ENCODE measurements at regions not wholly inside any gene's neighbourhood (a gene's known extent, or its start where the extent isn't known, plus 50 kb on each side); places are given as distances from the start of the nearest gene placed in this dataset.
A peak's percentile ranks its signal among the peaks of the same experiment; 100 is the strongest.

- no peak for TF ChIP-seq ESRRG (CRISPR knock-in tag; IDR thresholded peaks at IDR 0.05)
- TF ChIP-seq ZFP3 (CRISPR knock-in tag; IDR thresholded peaks at IDR 0.05) = no peak
- TF ChIP-seq, protein P1, sequence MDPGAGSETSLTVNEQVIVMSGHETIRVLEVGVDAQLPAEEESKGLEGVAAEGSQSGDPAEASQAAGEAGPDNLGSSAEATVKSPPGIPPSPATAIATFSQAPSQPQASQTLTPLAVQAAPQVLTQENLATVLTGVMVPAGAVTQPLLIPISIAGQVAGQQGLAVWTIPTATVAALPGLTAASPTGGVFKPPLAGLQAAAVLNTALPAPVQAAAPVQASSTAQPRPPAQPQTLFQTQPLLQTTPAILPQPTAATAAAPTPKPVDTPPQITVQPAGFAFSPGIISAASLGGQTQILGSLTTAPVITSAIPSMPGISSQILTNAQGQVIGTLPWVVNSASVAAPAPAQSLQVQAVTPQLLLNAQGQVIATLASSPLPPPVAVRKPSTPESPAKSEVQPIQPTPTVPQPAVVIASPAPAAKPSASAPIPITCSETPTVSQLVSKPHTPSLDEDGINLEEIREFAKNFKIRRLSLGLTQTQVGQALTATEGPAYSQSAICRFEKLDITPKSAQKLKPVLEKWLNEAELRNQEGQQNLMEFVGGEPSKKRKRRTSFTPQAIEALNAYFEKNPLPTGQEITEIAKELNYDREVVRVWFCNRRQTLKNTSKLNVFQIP (CRISPR knock-in tag; IDR thresholded peaks at IDR 0.05; ENCODE audit: borderline replicate concordance, low read depth) = no peak
- no peak for TF ChIP-seq OSR1 (CRISPR knock-in tag; IDR thresholded peaks at IDR 0.05)
- TF ChIP-seq, protein P2, sequence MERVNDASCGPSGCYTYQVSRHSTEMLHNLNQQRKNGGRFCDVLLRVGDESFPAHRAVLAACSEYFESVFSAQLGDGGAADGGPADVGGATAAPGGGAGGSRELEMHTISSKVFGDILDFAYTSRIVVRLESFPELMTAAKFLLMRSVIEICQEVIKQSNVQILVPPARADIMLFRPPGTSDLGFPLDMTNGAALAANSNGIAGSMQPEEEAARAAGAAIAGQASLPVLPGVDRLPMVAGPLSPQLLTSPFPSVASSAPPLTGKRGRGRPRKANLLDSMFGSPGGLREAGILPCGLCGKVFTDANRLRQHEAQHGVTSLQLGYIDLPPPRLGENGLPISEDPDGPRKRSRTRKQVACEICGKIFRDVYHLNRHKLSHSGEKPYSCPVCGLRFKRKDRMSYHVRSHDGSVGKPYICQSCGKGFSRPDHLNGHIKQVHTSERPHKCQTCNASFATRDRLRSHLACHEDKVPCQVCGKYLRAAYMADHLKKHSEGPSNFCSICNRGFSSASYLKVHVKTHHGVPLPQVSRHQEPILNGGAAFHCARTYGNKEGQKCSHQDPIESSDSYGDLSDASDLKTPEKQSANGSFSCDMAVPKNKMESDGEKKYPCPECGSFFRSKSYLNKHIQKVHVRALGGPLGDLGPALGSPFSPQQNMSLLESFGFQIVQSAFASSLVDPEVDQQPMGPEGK (CRISPR knock-in tag; IDR thresholded peaks at IDR 0.05; ENCODE audit: borderline replicate concordance) = no peak
- no peak for TF ChIP-seq PPARA (CRISPR knock-in tag; IDR thresholded peaks at IDR 0.05; ENCODE audit: borderline replicate concordance)
- no peak for TF ChIP-seq BACH2 (CRISPR knock-in tag; IDR thresholded peaks at IDR 0.05; ENCODE audit: borderline replicate concordance)
- ATAC-seq = no peak
Measured at GRCh38 chr5:175207321-175208040, 236.5 kb downstream of the DRD1 start.

DNA sequence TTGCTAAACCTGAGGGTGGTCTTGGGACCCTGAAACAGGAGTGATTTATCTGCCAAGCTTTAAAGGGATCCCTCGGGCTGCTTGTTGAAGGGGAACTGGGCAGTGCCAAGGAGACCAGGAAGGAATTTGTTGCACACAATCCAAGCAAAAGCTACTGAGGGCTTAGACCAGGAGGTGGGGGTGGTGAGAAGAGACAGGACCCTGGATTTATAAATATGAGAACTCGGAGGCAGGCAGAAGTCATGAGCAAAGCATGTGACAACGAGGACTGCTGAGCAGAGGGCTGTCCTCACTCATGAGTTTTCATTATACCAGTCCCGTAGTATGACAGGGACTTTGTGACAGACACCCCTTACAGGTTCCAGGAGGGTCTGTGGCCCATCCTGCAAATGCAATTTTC, 237.3 kb downstream of the DRD1 start:
- no peak for TF ChIP-seq CREB5 (CRISPR knock-in tag; IDR thresholded peaks at IDR 0.05; ENCODE audit: low read depth)
- TF ChIP-seq ZFP3 (CRISPR knock-in tag; IDR thresholded peaks at IDR 0.05) = no peak
- no peak for ATAC-seq

- no peak for TF ChIP-seq ZNF8 (CRISPR knock-in tag; IDR thresholded peaks at IDR 0.05)
- TF ChIP-seq TCF4 (CRISPR knock-in tag; IDR thresholded peaks at IDR 0.05; ENCODE audit: borderline replicate concordance) = no peak
- TF ChIP-seq, protein P2 (CRISPR knock-in tag; IDR thresholded peaks at IDR 0.05; ENCODE audit: borderline replicate concordance) = no peak
- no peak for TF ChIP-seq ZFP3 (CRISPR knock-in tag; IDR thresholded peaks at IDR 0.05)
- no peak for TF ChIP-seq ZNF70 (CRISPR knock-in tag; IDR thresholded peaks at IDR 0.05)
- TF ChIP-seq TSHZ2 (CRISPR knock-in tag; IDR thresholded peaks at IDR 0.05) = no peak
- TF ChIP-seq RARB (CRISPR knock-in tag; IDR thresholded peaks at IDR 0.05) = no peak
- TF ChIP-seq SNAI2 (CRISPR knock-in tag; IDR thresholded peaks at IDR 0.05) = no peak
- no peak for TF ChIP-seq GLIS3 (CRISPR knock-in tag; IDR thresholded peaks at IDR 0.05)
- peak; percentile 72 for ATAC-seq
Measured at GRCh38 chr5:175202463-175203068, 241.4 kb downstream of the DRD1 start.

GRCh38 chr5:175201393-175201792, 242.6 kb downstream of the DRD1 start:
- TF ChIP-seq BACH2 (CRISPR knock-in tag; IDR thresholded peaks at IDR 0.05; ENCODE audit: borderline replicate concordance) (no peak), RARB (CRISPR knock-in tag; IDR thresholded peaks at IDR 0.05) (no peak), ZFP30 (CRISPR knock-in tag; IDR thresholded peaks at IDR 0.05) (no peak), TSHZ2 (CRISPR knock-in tag; IDR thresholded peaks at IDR 0.05) (no peak), CSDC2 (CRISPR knock-in tag; IDR thresholded peaks at IDR 0.05) (no peak), ZFP3 (CRISPR knock-in tag; IDR thresholded peaks at IDR 0.05) (no peak), ZC3H10 (CRISPR knock-in tag; IDR thresholded peaks at IDR 0.05) (no peak)
- TF ChIP-seq, protein P2 (CRISPR knock-in tag; IDR thresholded peaks at IDR 0.05; ENCODE audit: borderline replicate concordance) = no peak
- ATAC-seq = no peak; the same call in 2 of the 3 replicates
